Thymus (tissue), 11 donors: ENCODE measurements at regions not wholly inside any gene's neighbourhood (a gene's known extent, or its start where the extent isn't known, plus 50 kb on each side); places are given as distances from the start of the nearest gene placed in this dataset.
"Not testable (repeated sequence)": the region's sequence is repeated elsewhere in the genome, so short reads cannot be mapped to it uniquely, and the experiment has no call there.

Source experiments
- DNase-seq, 9 donors: peaks; one replicate each; pipeline ENCODE4 v3.0.0-alpha.2; 2013; ENCODE audit warnings: low spot score in 9 of 9, low read depth in 6 of 9, missing footprints in 1 of 9
- H3K27ac ChIP-seq, 2 donors: one replicate each; pipeline ENCODE4 v1.5.1; 2013; ENCODE audit warnings: control low read depth in 1 of 2, low read depth in 1 of 2, low read length in 1 of 2, mild to moderate bottlenecking in 1 of 2, moderate library complexity in 1 of 2
- H3K27me3 ChIP-seq, 2 donors: one replicate each; pipeline ENCODE4 v1.5.1; 2013; ENCODE audit warnings: low read length in 1 of 2; ENCODE audit not compliant: control insufficient read depth in 2 of 2, insufficient read depth in 1 of 2
- H3K36me3 ChIP-seq, 2 donors: one replicate each; pipeline ENCODE4 v1.5.1; 2013; ENCODE audit warnings: low read length in 1 of 2, mild to moderate bottlenecking in 1 of 2, moderate library complexity in 1 of 2; ENCODE audit not compliant: control insufficient read depth in 2 of 2, insufficient read depth in 2 of 2
- H3K4me1 ChIP-seq, 2 donors: one replicate each; pipeline ENCODE4 v1.5.1; 2013; ENCODE audit warnings: low read length in 2 of 2; ENCODE audit not compliant: control insufficient read depth in 2 of 2, insufficient read depth in 2 of 2
- H3K4me3 ChIP-seq, 2 donors: one replicate each; pipeline ENCODE4 v1.5.1; 2013; ENCODE audit warnings: low read length in 2 of 2, control low read depth in 1 of 2, mild to moderate bottlenecking in 1 of 2
- H3K9me3 ChIP-seq, 2 donors: one replicate each; pipeline ENCODE4 v1.5.1; 2013; ENCODE audit warnings: low read length in 1 of 2, mild to moderate bottlenecking in 1 of 2; ENCODE audit not compliant: control insufficient read depth in 2 of 2, insufficient read depth in 1 of 2
- WGBS: extraction: QIAGEN DNeasy Blood & Tissue Kit; methylation state at CpG from one replicate; pipeline ENCODE4 v1.1.7; 2013; 5-methylcytosine and 5-hydroxymethylcytosine counted together
- donor health status: healthy.

- not testable (repeated sequence) for H3K9me3 ChIP-seq, DNase-seq, H3K27me3 ChIP-seq, H3K36me3 ChIP-seq, H3K4me3 ChIP-seq, H3K4me1 ChIP-seq, H3K27ac ChIP-seq
- WGBS, result 94% methylated on average over 24 of the region's 24 CpGs
Measured at GRCh38 chr10:62928763-62929162, 112.6 kb upstream of the EGR2 start.

DNA sequence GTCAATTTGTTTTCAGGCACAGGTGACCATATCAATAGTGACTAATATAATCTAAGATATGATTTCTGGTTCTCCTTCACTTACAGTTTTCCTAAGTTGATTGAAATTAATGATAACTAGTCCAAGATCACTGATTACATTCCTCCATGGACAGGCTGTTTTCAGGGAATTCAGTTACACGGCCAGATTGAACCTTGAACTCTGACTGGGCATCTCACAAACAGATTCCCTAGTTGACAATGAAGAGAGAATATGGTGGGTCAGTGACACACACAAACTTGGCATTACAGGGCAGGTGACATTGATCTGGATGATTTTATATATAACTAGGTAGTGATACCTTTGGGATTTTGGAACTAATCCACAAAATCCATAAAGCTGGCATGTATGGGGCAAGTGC is 110.2 kb upstream of the EGR2 start:
- Histone ChIP-seq H3K36me3 (no peaks in the 10 kb centered on the region), H3K4me1 (no peaks in the 10 kb centered on the region), H3K9me3 (no peaks in the 10 kb centered on the region), H3K27ac (no peak overlapping the region), H3K27me3 (no peaks in the 10 kb centered on the region), H3K4me3 (no peak overlapping the region)
- 89% methylated on average over 1 of the region's 1 CpG for WGBS
- DNase-seq, result no peak

GRCh38 chr10:62924344-62924748 is 108.2 kb upstream of the EGR2 start:
- 91% methylated on average over 20 of the region's 20 CpGs for WGBS
- peak in 1 of 9 donors; percentile 21 for DNase-seq
- Histone ChIP-seq H3K36me3 (no peaks in the 10 kb centered on the region), H3K4me1 (no peaks in the 10 kb centered on the region), H3K9me3 (no peaks in the 10 kb centered on the region), H3K27me3 (no peaks in the 10 kb centered on the region), H3K27ac (no peak overlapping the region), H3K4me3 (no peak overlapping the region)

DNA sequence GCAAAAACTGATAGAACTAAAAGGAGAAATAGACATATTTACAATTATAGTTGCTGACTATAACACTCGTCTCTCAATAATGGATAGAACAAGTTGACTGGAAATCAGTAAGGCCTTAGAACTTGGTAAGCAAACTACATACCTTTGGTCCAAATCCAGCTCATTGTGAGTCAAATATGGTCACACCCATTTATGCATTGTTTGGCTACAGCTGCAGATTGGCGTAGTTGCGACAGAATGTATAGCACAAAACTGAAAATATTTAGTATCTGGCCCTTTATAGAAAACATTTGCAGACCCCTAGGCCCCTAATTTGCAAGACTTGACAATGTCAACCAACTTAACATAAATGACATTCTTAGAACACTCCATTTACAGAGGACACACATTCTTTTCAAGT is 103.6 kb upstream of the EGR2 start:
- 97% methylated on average over 3 of the region's 3 CpGs for WGBS
- Histone ChIP-seq H3K27me3 (no peaks in the 10 kb centered on the region), H3K4me3 (no peak overlapping the region), H3K36me3 (no peaks in the 10 kb centered on the region), H3K4me1 (no peaks in the 10 kb centered on the region), H3K27ac (no peak overlapping the region), H3K9me3 (no peaks in the 10 kb centered on the region)
- no peak for DNase-seq

- no peaks in the 10 kb centered on the region for H3K36me3 ChIP-seq
Measured at GRCh38 chr10:62917475-62918238, 101.5 kb upstream of the EGR2 start.

DNA sequence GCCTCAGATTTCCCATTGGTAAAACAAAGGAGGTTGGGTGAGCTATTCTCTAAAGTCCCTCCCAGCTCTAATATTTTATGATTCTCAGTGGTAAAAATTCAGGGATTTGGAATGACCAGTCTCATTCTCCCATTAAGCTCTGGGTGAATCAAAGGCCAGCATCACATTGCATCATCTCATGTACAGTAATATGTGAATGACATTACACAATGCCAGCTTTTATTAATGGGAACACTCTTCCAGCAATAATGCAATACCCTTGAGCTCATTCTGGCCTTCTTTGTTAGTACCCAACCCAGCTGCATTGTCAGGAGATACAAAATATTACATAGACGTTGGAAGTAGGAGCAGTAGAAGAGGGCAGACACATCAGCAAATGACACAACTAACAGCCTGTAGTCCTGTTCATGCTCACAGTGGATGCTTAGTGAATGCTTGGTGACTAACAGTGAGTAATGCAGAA is 100.0 kb upstream of the EGR2 start:
- no peak overlapping the region for H3K4me3 ChIP-seq
- H3K27me3 ChIP-seq, result no peaks in the 10 kb centered on the region
- DNase-seq, result no peak
- 96% methylated on average over 1 of the region's 1 CpG for WGBS
- no peaks in the 10 kb centered on the region for H3K36me3 ChIP-seq
- H3K9me3 ChIP-seq, result no peaks in the 10 kb centered on the region
- no peaks in the 10 kb centered on the region for H3K4me1 ChIP-seq
- H3K27ac ChIP-seq, result no peak overlapping the region

More at GRCh38 chr10:62917475-62918238, 101.5 kb upstream of the EGR2 start:
- 80% methylated on average over 9 of the region's 9 CpGs for WGBS
- H3K27me3 ChIP-seq, result no peaks in the 10 kb centered on the region
- DNase-seq, result no peak
- no peaks in the 10 kb centered on the region for H3K4me1 ChIP-seq
- no peak overlapping the region for H3K27ac ChIP-seq
- H3K9me3 ChIP-seq, result no peaks in the 10 kb centered on the region
- H3K4me3 ChIP-seq, result no peak overlapping the region

DNA sequence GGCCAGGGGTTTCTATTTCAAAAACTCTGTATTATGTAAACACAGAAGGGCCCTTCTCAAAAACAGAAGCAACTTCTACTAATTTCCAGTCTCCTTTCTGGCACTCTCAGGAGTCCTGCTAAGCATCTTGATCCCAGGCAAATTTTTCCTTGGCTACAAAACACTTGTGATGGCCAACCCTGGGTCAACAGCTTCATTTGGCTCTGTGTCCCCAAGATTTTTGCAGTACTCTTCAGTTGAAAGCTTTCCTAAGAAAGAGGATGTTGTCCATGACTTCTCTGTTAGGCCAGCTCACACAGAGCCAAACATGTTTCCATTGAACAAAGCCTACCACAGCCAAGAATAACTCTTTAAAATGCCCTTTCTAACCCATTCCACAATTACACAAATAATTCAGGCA is 99.0 kb upstream of the EGR2 start:
- Histone ChIP-seq H3K27ac (no peak overlapping the region), H3K4me3 (no peak overlapping the region), H3K4me1 (no peaks in the 10 kb centered on the region), H3K27me3 (no peaks in the 10 kb centered on the region), H3K9me3 (no peaks in the 10 kb centered on the region), H3K36me3 (no peaks in the 10 kb centered on the region)
- no peak for DNase-seq

- Histone ChIP-seq H3K36me3 (no peaks in the 10 kb centered on the region), H3K27me3 (no peaks in the 10 kb centered on the region), H3K4me1 (no peaks in the 10 kb centered on the region), H3K4me3 (no peak overlapping the region), H3K9me3 (no peaks in the 10 kb centered on the region), H3K27ac (no peak overlapping the region)
- DNase-seq, result no peak
- WGBS, result 71% methylated on average over 3 of the region's 3 CpGs
Measured at GRCh38 chr10:62912086-62912485, 95.9 kb upstream of the EGR2 start.

DNA sequence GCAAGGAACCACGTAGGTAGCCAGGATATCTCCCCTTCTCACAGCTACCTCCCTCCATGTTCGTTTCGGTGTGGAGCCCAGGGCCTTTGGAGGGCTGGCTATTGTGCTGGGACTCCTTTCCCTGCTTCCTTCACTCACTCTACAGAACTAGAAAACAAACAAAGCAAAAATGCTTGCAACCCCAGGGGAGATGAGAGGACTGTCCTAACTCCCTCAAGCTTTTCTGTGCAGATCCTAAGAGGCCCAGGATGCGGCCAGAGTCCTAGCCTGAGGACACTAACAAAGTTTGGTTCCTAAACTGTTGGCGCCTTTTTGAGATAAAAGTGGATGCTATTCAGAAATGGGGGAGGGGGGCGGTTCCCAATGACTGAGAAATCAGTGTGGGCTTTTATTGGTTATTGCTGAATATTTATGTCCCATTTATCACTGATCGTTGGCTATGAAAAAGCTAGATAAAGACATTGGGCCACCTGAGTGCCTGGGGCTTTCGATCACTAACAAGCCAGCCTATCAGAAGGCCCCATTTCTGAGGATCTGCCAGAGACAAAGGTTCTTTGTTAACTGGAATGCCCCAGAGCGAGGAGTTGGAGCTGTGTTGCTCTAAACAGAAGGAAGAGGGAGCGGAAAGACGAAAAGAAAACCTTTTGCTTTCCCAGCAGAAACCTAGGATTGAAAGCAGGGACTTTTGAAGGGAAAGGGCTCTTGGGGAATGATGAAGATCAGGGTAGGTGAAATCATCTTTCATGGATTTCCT is 95.2 kb upstream of the EGR2 start:
- 85% methylated on average over 11 of the region's 11 CpGs for WGBS
- no peaks in the 10 kb centered on the region for H3K27me3 ChIP-seq

More for the DNA sequence above, 95.2 kb upstream of the EGR2 start:
- no peaks in the 10 kb centered on the region for H3K36me3 ChIP-seq
- H3K4me3 ChIP-seq, result no peak overlapping the region
- no peaks in the 10 kb centered on the region for H3K4me1 ChIP-seq
- DNase-seq, result no peak
- no peaks in the 10 kb centered on the region for H3K9me3 ChIP-seq
- no peak overlapping the region for H3K27ac ChIP-seq
